ENCODE measurements at regions not wholly inside any gene's neighbourhood (a gene's known extent, or its start where the extent isn't known, plus 50 kb on each side); places are given as distances from the start of the nearest gene placed in this dataset.

GRCh38 chr1:22229379-22229778 is 86.5 kb upstream of the WNT4 start:
- no peak for FAIRE-seq
- TF ChIP-seq POLR2A (IDR thresholded peaks at IDR 0.05; ENCODE audit: low read depth, low read length) = no peak
- no peak for DNase-seq (ENCODE audit: insufficient read length, low spot score)

- FAIRE-seq (no peak), DNase-seq (ENCODE audit: insufficient read length, low spot score) (no peak)
- no peak for TF ChIP-seq POLR2A (IDR thresholded peaks at IDR 0.05; ENCODE audit: low read depth, low read length)
Observed at GRCh38 chr1:22231068-22231593, 88.2 kb upstream of the WNT4 start.

GRCh38 chr1:22231995-22232690 is 89.2 kb upstream of the WNT4 start:
- TF ChIP-seq POLR2A (IDR thresholded peaks at IDR 0.05; ENCODE audit: low read depth, low read length) = no peak
- no peak for DNase-seq (ENCODE audit: insufficient read length, low spot score)
- FAIRE-seq = no peak

- FAIRE-seq = no peak
- TF ChIP-seq POLR2A (IDR thresholded peaks at IDR 0.05; ENCODE audit: low read depth, low read length) = no peak
Observed at GRCh38 chr1:22233222-22233621, 90.3 kb upstream of the WNT4 start.

GRCh38 chr1:22234476-22235030 is 91.7 kb upstream of the WNT4 start:
- DNase-seq (ENCODE audit: insufficient read length, low spot score) (no peak), FAIRE-seq (no peak)
- TF ChIP-seq POLR2A (IDR thresholded peaks at IDR 0.05; ENCODE audit: low read depth, low read length) = no peak

More at GRCh38 chr1:22233222-22233621, 90.3 kb upstream of the WNT4 start:
- no peak for DNase-seq (ENCODE audit: insufficient read length, low spot score)

- no peak for TF ChIP-seq POLR2A (IDR thresholded peaks at IDR 0.05; ENCODE audit: low read depth, low read length)
- FAIRE-seq (no peak), DNase-seq (ENCODE audit: insufficient read length, low spot score) (no peak)
Observed at GRCh38 chr1:22236166-22236565, 93.3 kb upstream of the WNT4 start.

GRCh38 chr1:22236900-22237299 is 94.0 kb upstream of the WNT4 start:
- no peak for FAIRE-seq
- no peak for TF ChIP-seq POLR2A (IDR thresholded peaks at IDR 0.05; ENCODE audit: low read depth, low read length)
- no peak for DNase-seq (ENCODE audit: insufficient read length, low spot score)

- DNase-seq (ENCODE audit: insufficient read length, low spot score) = no peak
- FAIRE-seq = no peak
Observed at GRCh38 chr1:22237433-22238093, 94.7 kb upstream of the WNT4 start.

GRCh38 chr1:22238356-22239224 is 95.7 kb upstream of the WNT4 start:
- FAIRE-seq (no peak), DNase-seq (ENCODE audit: insufficient read length, low spot score) (no peak)
- no peak for TF ChIP-seq POLR2A (IDR thresholded peaks at IDR 0.05; ENCODE audit: low read depth, low read length)

More at GRCh38 chr1:22237433-22238093, 94.7 kb upstream of the WNT4 start:
- no peak for TF ChIP-seq POLR2A (IDR thresholded peaks at IDR 0.05; ENCODE audit: low read depth, low read length)

GRCh38 chr1:22239378-22239777 is 96.5 kb upstream of the WNT4 start:
- FAIRE-seq = no peak
- no peak for DNase-seq (ENCODE audit: insufficient read length, low spot score)
- no peak for TF ChIP-seq POLR2A (IDR thresholded peaks at IDR 0.05; ENCODE audit: low read depth, low read length)

GRCh38 chr1:22241250-22241649 is 98.4 kb upstream of the WNT4 start:
- no peak for TF ChIP-seq POLR2A (IDR thresholded peaks at IDR 0.05; ENCODE audit: low read depth, low read length)
- FAIRE-seq (no peak), DNase-seq (ENCODE audit: insufficient read length, low spot score) (no peak)

- DNase-seq (ENCODE audit: insufficient read length, low spot score) (no peak), FAIRE-seq (no peak)
- TF ChIP-seq POLR2A (IDR thresholded peaks at IDR 0.05; ENCODE audit: low read depth, low read length) = no peak
Observed at GRCh38 chr1:22241811-22242210, 98.9 kb upstream of the WNT4 start.

GRCh38 chr1:22245100-22245650 is 102.3 kb upstream of the WNT4 start:
- no peak for TF ChIP-seq POLR2A (IDR thresholded peaks at IDR 0.05; ENCODE audit: low read depth, low read length)
- DNase-seq (ENCODE audit: insufficient read length, low spot score) (no peak), FAIRE-seq (no peak)
